ENCODE measurements at regions not wholly inside any gene's neighbourhood (a gene's known extent, or its start where the extent isn't known, plus 50 kb on each side); places are given as distances from the start of the nearest gene placed in this dataset.
"Not testable (repeated sequence)": the region's sequence is repeated elsewhere in the genome, so short reads cannot be mapped to it uniquely, and the experiment has no call there.

DNA sequence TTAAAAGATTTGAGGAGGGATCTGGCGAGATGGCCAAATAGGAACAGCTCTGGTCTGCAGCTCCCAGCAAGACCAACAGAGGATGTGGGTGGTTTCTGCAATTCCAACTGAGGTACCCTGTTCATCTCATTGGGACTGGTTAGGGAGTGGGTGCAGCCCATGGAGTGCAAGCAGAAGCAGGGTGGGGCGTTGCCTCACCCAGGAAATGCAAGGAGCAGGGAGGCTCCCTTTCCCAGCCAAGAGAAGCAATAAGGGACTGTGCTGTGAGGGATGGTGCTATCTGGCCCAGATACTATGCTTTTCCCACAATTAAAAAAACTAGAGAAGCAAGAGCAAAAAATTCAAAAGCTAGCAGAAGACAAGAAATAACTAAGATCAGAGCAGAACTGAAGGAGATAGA lies 318.4 kb downstream of the PPP1R3A start:
- not testable (repeated sequence) for DNase-seq (ENCODE audit: low read depth in 2 of 2)

DNA sequence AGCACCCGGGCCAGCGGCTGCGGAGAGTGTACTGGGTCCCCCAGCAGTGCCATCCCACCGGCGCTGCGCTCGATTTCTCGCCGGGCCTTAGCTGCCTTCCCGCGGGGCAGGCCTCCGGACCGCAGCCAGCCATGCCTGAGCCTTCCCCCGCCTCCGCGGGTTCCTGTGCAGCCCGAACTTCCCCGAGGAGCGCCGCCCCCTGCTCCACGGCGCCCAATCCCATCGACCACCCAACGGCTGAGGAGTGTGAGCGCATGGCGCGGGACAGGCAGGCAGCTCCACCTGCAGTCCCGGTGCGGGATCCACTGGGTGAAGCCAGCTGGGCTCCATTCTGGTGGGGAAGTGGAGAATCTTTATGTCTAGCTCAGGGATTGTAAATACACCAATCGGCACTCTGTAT lies 325.4 kb downstream of the PPP1R3A start:
- not testable (repeated sequence) for DNase-seq (ENCODE audit: low read depth in 2 of 2)

DNA sequence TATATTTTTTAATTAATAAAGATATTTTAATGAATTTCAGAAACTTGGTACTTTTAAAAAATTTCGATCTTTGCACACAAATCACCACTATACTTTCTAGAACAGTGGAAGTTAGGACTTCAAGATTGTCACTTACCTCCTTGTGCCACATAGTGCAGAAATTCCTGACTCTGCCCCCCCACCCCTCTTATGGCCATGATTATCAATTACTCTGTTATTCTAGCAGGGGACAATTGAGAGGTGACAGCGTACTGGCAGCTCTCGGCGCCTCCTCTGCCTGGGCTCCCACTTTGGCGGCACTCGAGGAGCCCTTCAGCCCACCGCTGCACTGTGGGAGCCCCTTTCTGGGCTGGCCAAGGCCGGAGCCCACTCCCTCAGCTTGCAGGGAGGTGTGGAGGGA lies 325.9 kb downstream of the PPP1R3A start:
- DNase-seq (ENCODE audit: low read depth in 2 of 2) = not testable (repeated sequence)

DNA sequence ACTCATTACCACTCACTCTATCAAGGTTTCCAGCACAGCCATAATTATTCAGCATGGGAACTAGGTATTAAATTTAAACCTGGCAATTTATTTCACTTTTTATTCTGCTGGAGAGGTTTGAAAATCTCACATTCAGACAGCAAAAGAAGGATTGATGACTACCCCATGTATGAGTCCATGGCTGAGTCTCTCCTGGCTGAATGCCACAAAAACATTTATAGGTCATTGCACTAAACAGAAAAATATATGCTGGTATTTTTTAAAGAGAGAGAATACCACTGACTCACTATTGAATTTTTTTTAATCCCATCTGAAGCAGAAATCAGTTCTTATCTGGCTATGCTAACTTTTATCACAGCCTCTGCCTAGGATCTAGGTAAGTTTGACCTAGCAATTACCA lies 336.3 kb downstream of the PPP1R3A start:
- DNase-seq (ENCODE audit: low read depth in 2 of 2) = no peak

DNA sequence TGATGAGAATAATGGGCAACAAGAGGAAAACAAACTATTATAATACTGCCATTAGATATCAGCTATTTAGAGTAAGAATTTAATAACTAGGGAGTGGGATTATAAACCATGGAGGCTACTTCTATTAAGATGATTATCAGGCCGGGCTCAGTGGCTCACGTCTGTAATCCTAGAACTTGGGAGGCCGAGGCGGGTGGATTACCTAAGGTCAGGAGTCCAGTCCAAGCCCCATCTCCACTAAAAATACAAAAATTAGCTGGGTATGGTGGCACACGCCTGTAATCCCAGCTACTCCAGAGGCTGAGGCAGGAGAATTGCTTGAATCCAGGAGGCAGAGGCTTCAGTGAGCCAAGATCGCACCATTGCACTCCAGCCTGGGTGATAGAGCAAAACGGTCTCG lies 355.6 kb downstream of the PPP1R3A start:
- DNase-seq (ENCODE audit: low read depth in 2 of 2) = not testable (repeated sequence)

DNA sequence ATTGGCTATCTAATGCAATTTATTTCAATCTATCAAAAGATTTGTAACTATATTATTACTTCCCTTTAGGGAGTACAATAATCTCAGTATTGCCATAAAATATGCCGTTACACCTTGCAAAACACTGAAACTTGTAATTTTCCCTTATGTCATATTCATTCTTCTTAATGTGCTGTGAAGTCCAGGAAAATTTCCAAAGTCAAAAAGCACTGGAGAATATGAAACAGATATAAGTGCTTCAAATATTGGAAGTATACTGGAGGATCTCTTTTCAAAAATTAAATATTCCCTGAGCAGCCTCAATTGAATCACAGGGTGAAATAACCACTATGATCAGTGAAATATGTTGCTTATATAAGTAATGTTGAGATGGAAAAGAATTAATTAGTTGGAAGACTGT lies 356.0 kb downstream of the PPP1R3A start:
- DNase-seq (ENCODE audit: low read depth in 2 of 2) = no peak

DNA sequence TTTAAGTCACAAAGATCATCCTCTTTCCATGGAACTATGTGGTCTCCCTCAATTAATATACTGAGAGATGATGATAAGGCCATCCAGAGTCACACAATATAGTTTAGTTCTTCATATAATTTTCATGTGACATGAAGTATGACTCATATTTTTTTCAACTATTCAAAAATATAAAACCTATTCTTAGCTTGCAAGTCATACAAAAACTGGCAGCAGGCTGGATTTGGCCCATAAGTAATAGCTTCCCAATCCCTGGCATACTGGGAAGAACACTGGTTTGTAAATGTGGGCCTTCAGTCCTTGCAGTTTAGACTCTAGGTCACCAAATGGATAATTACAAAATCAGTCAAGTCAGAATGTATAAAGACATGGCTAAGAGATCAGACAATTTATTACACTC lies 356.6 kb downstream of the PPP1R3A start:
- DNase-seq (ENCODE audit: low read depth in 2 of 2) = no peak

DNA sequence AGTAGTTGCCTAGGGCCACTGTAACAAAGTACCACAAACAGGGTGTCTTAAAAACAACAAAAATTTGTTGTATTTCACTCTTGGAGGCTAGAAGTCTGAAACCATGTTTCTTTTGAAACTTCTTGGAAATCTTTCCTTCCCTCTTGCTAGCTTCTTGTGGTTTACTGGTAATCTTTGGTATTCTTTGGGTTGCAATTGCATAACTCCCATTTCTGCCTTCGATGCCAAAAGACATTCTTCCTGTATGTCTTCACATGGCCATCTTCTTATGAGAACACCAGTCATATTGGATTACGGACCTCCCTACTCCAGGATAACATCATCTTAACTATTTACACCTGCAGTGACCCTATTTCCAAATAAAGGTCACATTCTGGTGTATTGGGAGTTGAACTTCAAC lies 357.4 kb downstream of the PPP1R3A start:
- DNase-seq (ENCODE audit: low read depth in 2 of 2) = no peak

DNA sequence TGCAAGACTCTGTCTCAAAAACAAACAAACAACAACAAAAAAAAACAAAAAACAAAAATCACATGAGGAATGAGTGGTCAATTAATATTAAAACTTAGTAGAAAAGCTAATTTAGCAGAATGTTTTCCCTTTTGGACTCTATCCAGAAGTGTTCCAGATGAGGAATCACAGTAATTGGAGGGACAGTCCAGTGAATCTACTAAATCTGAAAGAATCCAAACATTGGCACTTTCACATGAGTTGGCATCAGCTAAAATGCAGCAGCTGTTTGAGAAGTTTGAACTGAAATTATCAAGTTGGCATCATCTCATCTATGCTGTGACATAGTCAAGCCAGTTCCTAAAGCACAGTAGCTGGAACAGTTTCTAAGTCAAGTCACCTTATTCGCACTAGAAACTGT lies 367.8 kb downstream of the PPP1R3A start:
- DNase-seq (ENCODE audit: low read depth in 2 of 2) = no peak

DNA sequence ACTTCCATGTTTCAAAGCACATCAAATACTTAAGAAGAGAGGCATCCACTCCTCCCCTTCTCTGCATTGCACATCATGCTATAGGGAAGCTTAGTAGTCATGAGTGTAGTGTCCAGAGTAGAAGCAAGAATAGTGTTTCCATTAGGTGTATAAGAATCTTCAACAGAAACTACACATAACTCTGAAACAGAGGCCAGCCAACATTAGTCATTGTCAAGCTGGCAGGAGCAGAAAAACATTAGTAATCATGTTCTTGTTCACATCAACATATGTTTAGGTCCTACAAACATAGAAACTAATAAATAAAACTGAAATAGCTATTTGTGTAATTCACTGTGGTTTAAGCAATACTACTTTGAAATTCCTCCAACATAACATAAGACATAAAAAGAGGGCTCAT lies 370.2 kb downstream of the PPP1R3A start:
- DNase-seq (ENCODE audit: low read depth in 2 of 2) = no peak

DNA sequence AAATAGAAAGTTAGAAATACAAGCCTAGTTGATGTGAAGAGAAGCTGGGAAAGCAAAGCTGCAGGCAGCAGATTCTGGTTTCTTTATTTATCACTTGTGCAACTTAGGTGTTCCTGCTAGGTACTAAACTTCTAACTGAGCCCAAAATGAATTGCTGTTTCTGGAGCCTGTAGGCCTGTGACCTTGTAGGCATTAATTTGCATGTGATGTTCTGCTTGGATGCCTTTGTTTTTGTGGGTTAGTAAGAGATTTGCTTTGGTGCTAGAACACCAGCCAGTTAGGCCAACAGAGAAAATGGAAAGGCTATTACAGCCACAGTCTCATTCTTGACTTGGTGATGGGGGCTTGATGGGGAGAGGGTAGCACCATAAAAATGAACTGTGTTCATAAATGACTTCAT lies 370.7 kb downstream of the PPP1R3A start:
- DNase-seq (ENCODE audit: low read depth in 2 of 2) = no peak

DNA sequence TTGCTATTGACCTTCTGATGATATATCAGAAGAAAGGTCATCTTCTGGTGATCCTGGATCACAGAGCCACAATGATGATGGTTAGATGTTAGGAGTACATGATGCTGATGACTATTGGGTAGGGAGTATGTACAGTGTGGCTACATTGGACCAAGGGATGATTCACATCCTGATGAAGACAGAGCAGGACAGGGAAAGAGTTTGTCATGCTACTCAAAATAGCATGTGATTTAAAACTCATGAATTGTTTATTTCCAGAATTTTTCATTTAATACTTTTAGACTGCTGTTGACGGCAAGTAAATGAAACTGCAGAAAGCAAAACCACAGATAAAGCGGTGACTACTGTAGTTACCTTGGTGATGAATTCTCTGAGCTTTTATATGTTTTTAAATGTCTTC lies 397.3 kb downstream of the PPP1R3A start:
- no peak for DNase-seq (ENCODE audit: low read depth in 2 of 2)

DNA sequence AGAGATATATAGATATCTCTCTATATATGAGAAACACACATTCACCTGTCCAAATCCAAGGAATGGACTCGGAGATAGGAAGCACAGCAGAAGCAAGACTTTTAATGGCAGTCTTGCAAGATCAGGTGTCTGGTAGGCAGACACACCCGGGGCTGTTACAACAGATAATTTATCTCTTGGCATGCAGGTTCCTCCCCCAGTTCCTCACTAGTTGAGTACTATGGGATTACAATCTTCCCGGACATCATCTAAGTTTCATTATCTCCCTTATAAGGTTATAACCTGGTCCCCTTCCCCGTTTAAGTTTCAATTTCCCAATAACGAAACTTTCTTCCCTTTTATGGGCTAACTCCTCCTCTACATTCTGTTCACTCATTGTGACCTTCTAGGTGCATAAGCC lies 399.3 kb downstream of the PPP1R3A start:
- DNase-seq (ENCODE audit: low read depth in 2 of 2) = no peak

DNA sequence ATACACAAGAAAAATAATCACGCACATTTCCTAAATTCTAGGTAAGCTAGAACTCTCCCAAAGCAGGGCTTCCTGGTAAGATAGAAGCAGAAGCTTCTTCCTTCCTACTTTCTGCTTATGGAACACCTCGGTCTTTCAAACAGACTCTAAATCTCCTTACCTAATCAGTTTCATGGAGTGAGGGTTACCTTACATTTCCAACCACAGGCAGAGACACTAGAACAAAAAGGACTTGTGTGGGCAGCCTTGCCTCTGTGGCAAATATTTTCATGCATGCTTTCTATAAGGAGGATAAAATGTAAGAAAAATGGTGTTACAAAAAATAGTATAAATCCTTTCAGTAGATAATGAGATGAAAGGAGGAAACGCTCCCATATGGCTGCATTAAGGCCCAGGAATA lies 386.3 kb upstream of the SMIM30 start:
- no peak for DNase-seq (ENCODE audit: low read depth in 2 of 2)

DNA sequence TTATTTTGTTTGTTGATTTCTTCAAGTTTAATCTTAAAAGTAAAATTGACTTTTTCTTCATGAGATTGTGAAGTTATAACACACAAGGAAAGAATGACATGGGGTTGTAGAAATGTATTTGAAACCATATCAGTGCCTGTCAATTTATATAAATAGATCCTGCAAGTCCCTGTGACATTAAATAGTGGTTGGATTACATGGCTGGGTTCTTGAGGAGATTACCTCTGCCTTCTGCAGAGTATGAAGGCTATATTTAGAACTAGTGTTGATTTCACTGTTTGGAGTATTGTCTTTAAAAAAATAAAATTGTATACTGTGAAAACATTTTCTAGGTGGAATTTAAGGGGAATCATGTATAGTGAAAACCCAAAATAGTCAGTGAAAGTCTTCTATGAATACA lies 385.8 kb upstream of the SMIM30 start:
- DNase-seq (ENCODE audit: low read depth in 2 of 2) = no peak

DNA sequence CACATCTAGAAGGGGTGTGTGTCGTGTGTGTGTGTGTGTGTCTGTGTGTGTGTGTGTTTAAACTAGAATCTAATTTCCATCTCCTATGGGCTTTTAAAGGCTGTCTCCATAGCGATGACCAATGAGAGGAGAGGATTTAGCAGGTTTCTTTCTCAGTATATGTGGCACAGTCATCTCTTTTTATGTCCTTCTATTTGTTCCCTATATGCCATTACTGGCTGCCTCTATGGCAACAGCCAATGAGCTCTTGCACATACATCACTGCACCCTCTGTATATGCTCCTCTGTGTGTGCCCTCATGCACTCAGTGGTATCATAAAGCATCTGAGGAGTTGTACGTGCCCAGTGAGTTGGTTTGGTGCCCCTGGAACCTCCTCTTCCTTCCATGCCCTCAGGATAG lies 378.2 kb upstream of the SMIM30 start:
- not testable (repeated sequence) for DNase-seq (ENCODE audit: low read depth in 2 of 2)

DNA sequence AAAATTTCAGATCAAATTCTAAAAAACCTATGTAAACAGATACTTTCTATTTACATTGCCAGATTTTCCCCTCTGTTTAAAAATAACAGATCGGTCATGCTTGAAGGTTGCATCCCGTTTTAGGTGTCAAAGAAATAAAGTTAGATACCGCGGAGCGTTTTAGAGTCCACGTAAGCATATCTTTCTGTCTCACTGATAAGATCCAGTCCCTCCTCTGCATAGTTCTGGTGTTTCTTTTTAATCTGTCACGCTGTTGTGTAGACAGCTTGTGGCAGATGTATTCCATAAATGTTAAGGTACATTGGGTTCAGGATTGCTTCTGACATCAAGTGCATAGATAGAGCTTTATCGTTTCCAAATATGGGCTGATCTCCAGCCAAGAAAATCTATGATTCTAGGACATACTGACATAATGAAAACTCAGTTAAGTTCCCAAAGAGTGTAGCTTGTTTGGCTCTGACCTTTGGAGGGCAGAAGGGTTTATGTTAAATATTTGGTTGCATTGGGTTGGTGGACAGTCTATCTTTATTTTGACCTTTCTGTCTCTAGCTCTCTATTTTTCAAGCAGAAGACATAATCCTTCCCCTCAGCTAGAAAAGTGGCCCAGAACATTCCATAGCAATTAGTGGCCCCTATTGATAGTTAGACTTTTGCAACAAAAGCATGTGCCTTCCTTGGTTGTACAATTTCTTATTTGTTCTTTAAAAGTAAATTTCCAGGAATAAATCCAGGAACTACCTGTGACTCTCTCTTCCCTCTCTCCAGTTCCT lies 376.6 kb upstream of the SMIM30 start:
- not testable (repeated sequence) for DNase-seq (ENCODE audit: low read depth in 2 of 2)

DNA sequence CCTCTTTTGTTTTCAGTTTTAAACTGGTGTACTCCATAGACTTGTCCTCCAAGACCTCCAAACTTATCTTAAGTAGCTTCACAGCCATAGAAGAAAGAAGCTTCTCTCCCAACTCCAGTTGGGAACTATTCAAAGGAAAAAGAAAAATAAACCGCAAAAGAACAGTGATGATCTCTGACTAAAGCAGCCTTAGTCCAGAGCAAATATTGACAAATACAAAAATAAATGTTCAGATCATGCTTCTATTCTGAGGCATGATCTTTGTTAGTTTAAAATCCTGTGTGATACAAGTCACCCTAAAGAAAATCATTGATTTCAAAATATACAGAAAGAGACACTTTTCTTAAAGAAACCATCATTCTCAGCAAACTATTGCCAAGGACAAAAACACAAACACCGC lies 373.0 kb upstream of the SMIM30 start:
- no peak for DNase-seq (ENCODE audit: low read depth in 2 of 2)

DNA sequence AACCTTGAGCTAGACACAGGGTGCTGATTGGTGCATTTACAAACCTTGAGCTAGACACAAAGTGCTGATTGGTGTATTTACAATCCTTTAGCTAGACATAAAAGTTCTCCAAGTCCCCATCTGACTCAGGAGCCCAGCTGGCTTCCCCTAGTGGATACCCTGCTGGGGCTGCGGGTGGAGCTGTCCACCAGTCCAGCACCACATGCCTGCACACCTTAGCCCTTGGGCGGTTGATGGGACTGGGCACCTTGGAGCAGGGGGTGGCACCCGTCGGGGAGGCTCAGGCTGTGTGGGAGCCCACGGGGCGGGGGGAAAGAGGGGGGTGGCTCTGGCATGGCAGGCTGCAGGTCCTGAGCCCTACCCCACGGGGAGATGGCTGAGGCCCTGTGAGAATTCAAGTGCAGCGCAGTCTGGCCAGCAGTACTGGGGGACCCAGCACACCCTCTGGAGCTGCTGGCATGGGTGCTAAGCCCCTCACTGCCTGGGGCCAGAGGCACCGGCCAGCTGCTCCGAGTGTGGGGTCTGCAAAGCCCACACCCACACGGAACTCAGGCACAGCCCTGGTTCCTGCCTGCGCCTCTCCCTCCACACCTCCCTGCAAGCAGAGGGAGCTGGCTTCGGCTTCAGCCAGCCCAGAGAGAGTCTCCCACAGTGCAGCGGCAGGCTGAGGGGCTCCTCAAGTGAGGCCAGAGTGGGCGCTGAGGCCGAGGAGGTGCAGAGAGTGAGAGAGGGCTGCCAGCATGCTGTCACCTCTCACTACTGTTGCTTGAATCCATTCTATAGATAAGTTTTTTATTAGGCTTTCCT lies 369.8 kb upstream of the SMIM30 start:
- DNase-seq (ENCODE audit: low read depth in 2 of 2) = no peak

DNA sequence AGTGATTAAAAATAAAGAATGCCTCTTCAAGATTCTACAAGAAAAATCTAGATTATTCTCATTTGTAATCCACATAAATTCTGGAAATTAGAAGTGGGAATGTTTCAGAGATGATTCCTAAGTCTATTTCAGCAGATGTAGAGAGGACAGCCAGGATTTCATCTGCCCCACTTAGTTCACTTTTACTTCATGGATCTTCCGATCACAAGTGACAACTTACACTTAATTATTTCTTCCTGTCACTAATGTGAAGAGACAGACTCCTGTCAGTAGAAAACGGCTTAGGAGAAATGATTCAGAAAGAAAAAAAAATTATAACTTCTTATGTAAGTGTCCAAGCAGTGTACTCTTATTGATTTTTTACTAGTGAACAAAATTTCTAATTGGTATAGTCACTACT lies 368.2 kb upstream of the SMIM30 start:
- DNase-seq (ENCODE audit: low read depth in 2 of 2) = no peak

DNA sequence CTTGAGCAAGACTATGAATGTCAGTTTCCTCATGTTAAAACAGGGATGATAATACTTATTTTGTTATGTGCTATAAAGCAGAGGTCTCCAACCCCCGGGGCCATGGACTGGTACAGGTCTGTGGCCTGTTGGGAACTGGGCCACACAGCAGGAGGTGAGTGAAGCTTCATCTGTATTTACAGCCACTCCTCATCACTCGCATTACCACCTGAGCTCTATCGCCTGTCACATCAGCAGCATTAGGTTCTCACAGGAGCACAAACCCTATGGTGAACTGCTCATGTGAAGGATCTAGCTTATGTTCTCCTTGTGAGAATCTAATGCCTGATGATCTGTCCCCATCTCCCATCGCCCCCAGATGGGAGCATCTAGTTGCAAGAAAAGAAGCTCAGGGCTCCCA lies 365.3 kb upstream of the SMIM30 start:
- no peak for DNase-seq (ENCODE audit: low read depth in 2 of 2)

DNA sequence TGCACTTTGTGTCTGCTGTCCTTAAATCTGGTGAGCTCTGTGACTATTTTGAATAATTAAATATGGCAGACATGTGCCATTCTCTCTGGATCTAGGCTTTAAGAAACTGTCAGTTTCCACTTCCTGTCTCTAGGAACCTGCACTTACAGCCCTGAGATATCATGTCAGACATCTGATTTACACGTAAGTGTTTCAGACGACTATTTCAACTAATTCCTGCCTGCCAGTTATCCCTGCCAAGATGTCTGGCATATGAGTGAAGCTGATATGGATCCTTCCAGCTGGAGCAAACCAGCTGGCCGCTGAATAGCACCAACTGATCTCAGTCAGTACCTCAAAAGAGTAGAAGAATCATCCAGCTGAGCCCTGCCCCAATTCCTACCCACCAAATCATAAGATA lies 362.2 kb upstream of the SMIM30 start:
- DNase-seq (ENCODE audit: low read depth in 2 of 2) = no peak

DNA sequence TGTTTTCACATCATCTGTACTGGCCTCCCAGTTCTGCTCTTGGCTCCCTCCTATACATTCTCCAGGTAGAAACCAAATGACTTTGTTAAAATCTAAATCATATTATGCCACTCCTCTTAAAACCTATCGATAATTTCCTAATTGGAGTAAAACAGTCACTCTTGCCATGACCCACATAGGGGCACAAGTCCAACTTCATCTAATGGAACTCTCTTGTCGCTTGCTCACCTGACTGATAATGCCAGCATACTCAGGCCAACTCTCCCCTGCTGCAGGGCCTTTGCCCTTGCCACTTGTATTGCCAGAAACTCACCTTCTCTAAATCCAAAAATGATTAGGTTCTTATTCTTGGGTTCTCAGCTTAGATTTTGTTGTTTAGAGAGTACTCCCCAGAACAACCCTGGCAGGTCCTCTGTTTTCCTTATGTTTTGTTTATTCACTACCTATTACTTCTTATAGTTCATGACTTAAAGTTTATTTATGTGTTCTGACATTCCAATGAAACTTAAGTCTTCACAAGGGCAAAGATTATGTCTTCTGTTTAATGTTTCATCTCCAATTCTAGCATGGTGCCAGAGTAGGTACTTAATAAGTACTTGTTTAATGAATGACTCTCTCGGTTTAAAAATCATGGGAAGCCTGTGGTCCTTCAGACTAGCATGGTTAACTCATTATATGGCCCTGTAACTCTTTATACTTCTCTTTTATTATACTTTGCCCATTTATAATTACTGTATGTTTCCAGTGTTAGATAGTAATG lies 345.9 kb upstream of the SMIM30 start:
- DNase-seq (ENCODE audit: low read depth in 2 of 2) = no peak
